Activated T-helper 17 cell treated with anti-CD3 and anti-CD28 coated beads, Interleukin-2, amount 50 U/mL, for 72 hours (primary cell): ENCODE measurements at regions not wholly inside any gene's neighbourhood (a gene's known extent, or its start where the extent isn't known, plus 50 kb on each side); places are given as distances from the start of the nearest gene placed in this dataset.
A peak's percentile ranks its signal among the peaks of the same experiment; 100 is the strongest.

ENCODE experiments used
- ATAC-seq: fragments of 150-1000 bp; cut with Tn5 transposase; replicated peaks from 2 replicates; pipeline ENCODE4 v1.10.0; 2021; ENCODE audit warnings: mild to moderate bottlenecking, moderate library complexity
- H3K27ac Mint-ChIP-seq: one replicate; pipeline ENCODE4 v1.8.0; 2022; ENCODE audit warnings: mixed read lengths
- H3K27me3 Mint-ChIP-seq: one replicate; pipeline ENCODE4 v1.8.0; 2022; ENCODE audit warnings: mixed read lengths
- H3K36me3 Mint-ChIP-seq: one replicate; pipeline ENCODE4 v1.8.0; 2022; ENCODE audit warnings: low read depth, mild to moderate bottlenecking, mixed read lengths
- H3K4me1 Mint-ChIP-seq: one replicate; pipeline ENCODE4 v1.8.0; 2022; ENCODE audit warnings: mixed read lengths
- H3K4me3 Mint-ChIP-seq: one replicate; pipeline ENCODE4 v1.8.0; 2022; ENCODE audit warnings: mild to moderate bottlenecking, mixed read lengths
- H3K9me3 Mint-ChIP-seq: one replicate; pipeline ENCODE4 v1.8.0; 2022; ENCODE audit warnings: mixed read lengths

GRCh38 chr7:25781704-25782103 lies 370.3 kb upstream of the NFE2L3 start:
- H3K27ac Mint-ChIP-seq, result no peak overlapping the region
- H3K36me3 Mint-ChIP-seq, result no peaks in the 10 kb centered on the region
- peaks cover 4% of the 10 kb centered on the region for H3K9me3 Mint-ChIP-seq
- no peak overlapping the region for H3K4me3 Mint-ChIP-seq
- no peak for ATAC-seq
- H3K27me3 Mint-ChIP-seq, result peaks cover 8% of the 10 kb centered on the region
- no peaks in the 10 kb centered on the region for H3K4me1 Mint-ChIP-seq

- no peak overlapping the region for H3K4me3 Mint-ChIP-seq
- H3K27ac Mint-ChIP-seq, result no peak overlapping the region
- no peaks in the 10 kb centered on the region for H3K36me3 Mint-ChIP-seq
- peaks cover 8% of the 10 kb centered on the region for H3K27me3 Mint-ChIP-seq
- H3K9me3 Mint-ChIP-seq, result no peaks in the 10 kb centered on the region
- H3K4me1 Mint-ChIP-seq, result no peaks in the 10 kb centered on the region
- ATAC-seq, result no peak
Measured at GRCh38 chr7:25786936-25787335, 365.1 kb upstream of the NFE2L3 start.

GRCh38 chr7:25787336-25787735 lies 364.7 kb upstream of the NFE2L3 start:
- Mint-ChIP-seq H3K4me1 (no peaks in the 10 kb centered on the region), H3K27ac (no peak overlapping the region), H3K9me3 (no peaks in the 10 kb centered on the region), H3K36me3 (no peaks in the 10 kb centered on the region), H3K4me3 (no peak overlapping the region), H3K27me3 (peaks cover 8% of the 10 kb centered on the region)
- no peak for ATAC-seq

GRCh38 chr7:25788371-25788770 lies 363.6 kb upstream of the NFE2L3 start:
- Mint-ChIP-seq H3K27me3 (peaks cover 13% of the 10 kb centered on the region), H3K36me3 (no peaks in the 10 kb centered on the region), H3K4me3 (no peak overlapping the region), H3K9me3 (no peaks in the 10 kb centered on the region), H3K4me1 (no peaks in the 10 kb centered on the region), H3K27ac (no peak overlapping the region)
- no peak for ATAC-seq

- Mint-ChIP-seq H3K4me1 (no peaks in the 10 kb centered on the region), H3K9me3 (no peaks in the 10 kb centered on the region), H3K27ac (no peak overlapping the region), H3K36me3 (no peaks in the 10 kb centered on the region), H3K4me3 (no peak overlapping the region), H3K27me3 (peaks cover 14% of the 10 kb centered on the region)
- ATAC-seq, result no peak
Measured at GRCh38 chr7:25788961-25789620, 362.9 kb upstream of the NFE2L3 start.

GRCh38 chr7:25789701-25790640 lies 362.0 kb upstream of the NFE2L3 start:
- ATAC-seq, result no peak
- Mint-ChIP-seq H3K9me3 (no peaks in the 10 kb centered on the region), H3K27me3 (peaks cover 22% of the 10 kb centered on the region), H3K27ac (no peak overlapping the region), H3K36me3 (no peaks in the 10 kb centered on the region), H3K4me3 (no peak overlapping the region), H3K4me1 (no peaks in the 10 kb centered on the region)

- Mint-ChIP-seq H3K4me3 (no peak overlapping the region), H3K27ac (no peak overlapping the region)
- ATAC-seq, result no peak
Measured at GRCh38 chr7:25790963-25791362, 361.0 kb upstream of the NFE2L3 start.

GRCh38 chr7:25792586-25792985 lies 359.4 kb upstream of the NFE2L3 start:
- H3K27ac Mint-ChIP-seq, result no peak overlapping the region
- H3K9me3 Mint-ChIP-seq, result no peaks in the 10 kb centered on the region
- no peak overlapping the region for H3K4me3 Mint-ChIP-seq
- no peaks in the 10 kb centered on the region for H3K4me1 Mint-ChIP-seq
- H3K36me3 Mint-ChIP-seq, result no peaks in the 10 kb centered on the region
- H3K27me3 Mint-ChIP-seq, result peaks cover 32% of the 10 kb centered on the region
- ATAC-seq, result no peak

More at GRCh38 chr7:25790963-25791362, 361.0 kb upstream of the NFE2L3 start:
- Mint-ChIP-seq H3K9me3 (no peaks in the 10 kb centered on the region), H3K27me3 (peaks cover 27% of the 10 kb centered on the region), H3K36me3 (no peaks in the 10 kb centered on the region), H3K4me1 (no peaks in the 10 kb centered on the region)

GRCh38 chr7:25795824-25796235 lies 356.2 kb upstream of the NFE2L3 start:
- Mint-ChIP-seq H3K27ac (no peak overlapping the region), H3K4me3 (no peak overlapping the region), H3K27me3 (peaks cover 30% of the 10 kb centered on the region), H3K9me3 (no peaks in the 10 kb centered on the region), H3K4me1 (no peaks in the 10 kb centered on the region), H3K36me3 (no peaks in the 10 kb centered on the region)
- ATAC-seq, result no peak

GRCh38 chr7:25798344-25798743 lies 353.7 kb upstream of the NFE2L3 start:
- no peak overlapping the region for H3K27ac Mint-ChIP-seq
- ATAC-seq, result no peak
- H3K36me3 Mint-ChIP-seq, result no peaks in the 10 kb centered on the region
- peaks cover 30% of the 10 kb centered on the region for H3K27me3 Mint-ChIP-seq
- no peaks in the 10 kb centered on the region for H3K9me3 Mint-ChIP-seq
- H3K4me3 Mint-ChIP-seq, result no peak overlapping the region
- H3K4me1 Mint-ChIP-seq, result no peaks in the 10 kb centered on the region

GRCh38 chr7:25801214-25801613 lies 350.8 kb upstream of the NFE2L3 start:
- Mint-ChIP-seq H3K4me3 (no peak overlapping the region), H3K9me3 (no peaks in the 10 kb centered on the region), H3K27ac (no peak overlapping the region), H3K36me3 (no peaks in the 10 kb centered on the region), H3K4me1 (no peaks in the 10 kb centered on the region), H3K27me3 (peaks cover 24% of the 10 kb centered on the region)
- ATAC-seq, result no peak

GRCh38 chr7:25802057-25802456 lies 349.9 kb upstream of the NFE2L3 start:
- ATAC-seq, result peak; percentile 64
- Mint-ChIP-seq H3K27me3 (peaks cover 27% of the 10 kb centered on the region), H3K4me3 (no peak overlapping the region), H3K4me1 (no peaks in the 10 kb centered on the region), H3K27ac (peak overlapping the region; percentile 61), H3K36me3 (no peaks in the 10 kb centered on the region), H3K9me3 (no peaks in the 10 kb centered on the region)

- H3K27me3 Mint-ChIP-seq, result peaks cover 25% of the 10 kb centered on the region
- H3K27ac Mint-ChIP-seq, result peak overlapping the region; percentile 61
- no peaks in the 10 kb centered on the region for H3K36me3 Mint-ChIP-seq
- H3K4me3 Mint-ChIP-seq, result peak overlapping the region; percentile 19
- no peaks in the 10 kb centered on the region for H3K9me3 Mint-ChIP-seq
- peak; percentile 85 for ATAC-seq
- no peaks in the 10 kb centered on the region for H3K4me1 Mint-ChIP-seq
Measured at GRCh38 chr7:25802473-25802872, 349.5 kb upstream of the NFE2L3 start.

GRCh38 chr7:25803117-25803887 lies 348.7 kb upstream of the NFE2L3 start:
- Mint-ChIP-seq H3K4me1 (no peaks in the 10 kb centered on the region), H3K36me3 (no peaks in the 10 kb centered on the region), H3K9me3 (no peaks in the 10 kb centered on the region), H3K27me3 (peaks cover 21% of the 10 kb centered on the region), H3K4me3 (peak overlapping the region; percentile 19), H3K27ac (peak overlapping the region; percentile 61)
- ATAC-seq, result peak; percentile 64
